ENCODE measurements at regions not wholly inside any gene's neighbourhood (a gene's known extent, or its start where the extent isn't known, plus 50 kb on each side); places are given as distances from the start of the nearest gene placed in this dataset.

- Mint-ChIP-seq H3K4me3 (no peak overlapping the region), H3K9me3 (no peaks in the 10 kb centered on the region), H3K4me1 (ENCODE audit: low read depth) (peaks cover 17% of the 10 kb centered on the region), H3K36me3 (ENCODE audit: low read depth) (no peaks in the 10 kb centered on the region), H3K27me3 (no peaks in the 10 kb centered on the region), H3K27ac (no peak overlapping the region)
These were observed 101.2 kb upstream of the KLF3 start for GRCh38 chr4:38562751-38563198.

DNA sequence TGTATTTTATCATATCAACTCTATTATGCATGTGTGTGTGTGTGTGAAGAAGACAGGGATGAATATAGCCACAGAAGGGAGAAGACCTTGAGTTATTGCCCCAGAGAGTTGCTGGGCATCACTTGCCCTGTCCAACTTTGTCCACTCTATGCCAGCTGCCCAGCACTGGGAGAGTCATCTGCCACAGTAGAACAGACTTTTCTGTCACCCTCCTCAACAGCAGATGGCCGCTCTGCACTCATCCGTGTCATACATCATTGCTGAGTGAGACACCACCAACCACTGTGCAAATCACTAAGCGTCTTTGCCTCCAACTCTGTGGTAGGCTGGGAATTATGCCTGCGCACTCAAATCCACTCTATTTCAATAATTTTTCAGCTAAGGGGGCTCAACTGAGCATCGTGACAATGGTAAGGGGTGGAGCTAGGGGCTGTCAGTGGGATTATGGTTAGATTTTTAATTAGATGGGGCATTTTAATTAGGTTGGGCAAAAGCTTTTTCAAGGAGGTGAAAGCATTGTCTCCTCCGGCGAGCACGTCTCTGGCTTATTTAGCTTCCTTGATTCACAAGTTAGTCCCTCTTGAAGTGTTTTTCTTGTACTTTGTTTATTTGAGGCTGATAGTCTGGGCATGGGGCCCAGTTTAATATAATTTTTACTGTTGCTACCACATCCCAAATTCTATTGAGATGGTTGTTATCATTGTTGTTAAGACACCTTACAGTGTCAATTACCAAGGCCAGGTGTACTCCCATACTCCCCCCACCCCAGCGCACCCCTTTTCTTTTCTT is 100.1 kb upstream of the KLF3 start:
- Mint-ChIP-seq H3K4me3 (no peak overlapping the region), H3K27me3 (no peaks in the 10 kb centered on the region), H3K9me3 (no peaks in the 10 kb centered on the region), H3K36me3 (ENCODE audit: low read depth) (no peaks in the 10 kb centered on the region), H3K4me1 (ENCODE audit: low read depth) (peaks cover 17% of the 10 kb centered on the region), H3K27ac (no peak overlapping the region)

GRCh38 chr4:38565271-38566199 is 98.5 kb upstream of the KLF3 start:
- Mint-ChIP-seq H3K27ac (no peak overlapping the region), H3K36me3 (ENCODE audit: low read depth) (no peaks in the 10 kb centered on the region), H3K9me3 (no peaks in the 10 kb centered on the region)

GRCh38 chr4:38566806-38567398 is 97.1 kb upstream of the KLF3 start:
- no peaks in the 10 kb centered on the region for H3K36me3 Mint-ChIP-seq (ENCODE audit: low read depth)
- H3K27ac Mint-ChIP-seq = no peak overlapping the region
- H3K4me1 Mint-ChIP-seq (ENCODE audit: low read depth) = peaks cover 4% of the 10 kb centered on the region
- no peaks in the 10 kb centered on the region for H3K27me3 Mint-ChIP-seq
- H3K4me3 Mint-ChIP-seq = no peak overlapping the region
- H3K9me3 Mint-ChIP-seq = no peaks in the 10 kb centered on the region

More at GRCh38 chr4:38565271-38566199, 98.5 kb upstream of the KLF3 start:
- H3K4me1 Mint-ChIP-seq (ENCODE audit: low read depth) = peaks cover 17% of the 10 kb centered on the region
- no peak overlapping the region for H3K4me3 Mint-ChIP-seq
- no peaks in the 10 kb centered on the region for H3K27me3 Mint-ChIP-seq

- no peak overlapping the region for H3K4me3 Mint-ChIP-seq
- H3K36me3 Mint-ChIP-seq (ENCODE audit: low read depth) = no peaks in the 10 kb centered on the region
These were observed 96.5 kb upstream of the KLF3 start for GRCh38 chr4:38567457-38567856.

DNA sequence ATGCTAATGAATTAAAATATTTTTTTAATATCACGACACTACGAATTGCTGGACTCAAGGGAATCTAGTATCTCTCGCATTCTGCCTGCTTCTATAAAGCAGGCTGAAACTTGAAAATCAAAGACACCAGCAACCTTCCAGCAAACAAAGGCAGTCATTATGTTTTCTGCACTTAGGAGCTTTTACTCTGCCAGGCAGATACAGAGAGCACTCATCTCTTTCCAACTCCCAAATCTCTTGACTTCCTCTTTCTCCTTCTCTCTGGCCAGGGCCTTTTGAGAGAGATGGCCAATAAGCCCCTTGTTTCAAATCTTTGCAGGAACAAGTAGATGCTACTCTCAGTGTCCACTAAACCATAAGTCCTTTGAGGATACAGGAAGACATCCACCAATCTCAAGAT is 95.2 kb upstream of the KLF3 start:
- H3K27me3 Mint-ChIP-seq = no peaks in the 10 kb centered on the region
- H3K4me1 Mint-ChIP-seq (ENCODE audit: low read depth) = peaks cover 4% of the 10 kb centered on the region
- no peak overlapping the region for H3K4me3 Mint-ChIP-seq
- H3K27ac Mint-ChIP-seq = no peak overlapping the region
- no peaks in the 10 kb centered on the region for H3K36me3 Mint-ChIP-seq (ENCODE audit: low read depth)
- H3K9me3 Mint-ChIP-seq = no peaks in the 10 kb centered on the region

More at GRCh38 chr4:38567457-38567856, 96.5 kb upstream of the KLF3 start:
- no peak overlapping the region for H3K27ac Mint-ChIP-seq
- H3K27me3 Mint-ChIP-seq = no peaks in the 10 kb centered on the region
- no peaks in the 10 kb centered on the region for H3K9me3 Mint-ChIP-seq
- peaks cover 4% of the 10 kb centered on the region for H3K4me1 Mint-ChIP-seq (ENCODE audit: low read depth)

DNA sequence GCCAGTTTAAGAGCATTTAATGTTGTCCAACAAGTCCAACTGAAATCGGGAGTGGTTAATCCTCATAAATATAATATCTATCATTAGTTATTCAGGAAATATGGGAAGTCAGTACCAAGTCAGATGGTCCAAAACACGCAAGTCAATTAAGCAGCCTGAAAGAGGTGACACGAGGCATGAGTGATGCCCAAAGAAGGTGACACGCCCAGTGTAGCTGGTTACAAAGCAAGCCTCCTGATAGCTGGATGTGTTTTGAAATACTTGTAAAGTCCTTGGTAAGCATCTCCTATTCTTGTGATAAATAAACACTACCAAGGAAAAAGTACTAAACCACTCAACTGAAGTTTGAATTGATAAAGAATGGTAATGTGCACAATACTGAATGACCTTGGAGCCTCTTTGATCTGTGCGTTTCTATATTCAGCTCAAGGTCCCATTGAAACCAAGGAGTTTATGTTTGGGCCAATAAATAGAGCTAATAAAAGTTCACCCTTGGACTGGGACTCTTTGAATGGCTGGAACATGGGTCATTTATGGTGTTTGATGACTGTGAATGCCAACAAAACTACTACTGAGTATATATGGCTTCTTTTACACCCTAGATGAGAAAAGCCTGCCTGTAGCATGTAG is 93.2 kb upstream of the KLF3 start:
- Mint-ChIP-seq H3K27me3 (no peaks in the 10 kb centered on the region), H3K36me3 (ENCODE audit: low read depth) (no peaks in the 10 kb centered on the region), H3K27ac (no peak overlapping the region), H3K4me3 (no peak overlapping the region), H3K4me1 (ENCODE audit: low read depth) (peaks cover 4% of the 10 kb centered on the region), H3K9me3 (no peaks in the 10 kb centered on the region)

DNA sequence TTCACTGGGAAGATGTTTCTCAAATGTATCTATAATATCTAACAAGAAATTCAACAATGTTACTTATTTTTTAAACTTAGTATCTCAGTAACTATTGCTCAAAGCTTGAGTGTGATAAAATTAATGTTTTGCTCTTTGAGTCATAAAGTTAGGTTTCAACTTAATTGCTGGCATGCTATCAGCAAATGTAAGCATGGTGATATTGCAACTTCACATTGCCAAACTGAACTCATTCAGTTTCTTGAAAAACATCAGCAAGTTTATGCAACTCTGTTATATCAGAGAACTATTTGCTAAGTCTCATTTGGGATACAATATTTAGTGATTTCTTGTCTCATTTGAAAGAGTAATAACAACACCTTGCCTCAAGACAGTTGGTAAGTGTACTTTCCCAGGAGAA is 91.2 kb upstream of the KLF3 start:
- Mint-ChIP-seq H3K27me3 (no peaks in the 10 kb centered on the region), H3K36me3 (ENCODE audit: low read depth) (no peaks in the 10 kb centered on the region), H3K4me3 (no peak overlapping the region), H3K4me1 (ENCODE audit: low read depth) (no peaks in the 10 kb centered on the region), H3K9me3 (no peaks in the 10 kb centered on the region), H3K27ac (no peak overlapping the region)

GRCh38 chr4:38574559-38575333 is 89.3 kb upstream of the KLF3 start:
- H3K27ac Mint-ChIP-seq = no peak overlapping the region
- H3K4me1 Mint-ChIP-seq (ENCODE audit: low read depth) = no peaks in the 10 kb centered on the region
- no peak overlapping the region for H3K4me3 Mint-ChIP-seq
- H3K36me3 Mint-ChIP-seq (ENCODE audit: low read depth) = no peaks in the 10 kb centered on the region
- H3K27me3 Mint-ChIP-seq = no peaks in the 10 kb centered on the region
- no peaks in the 10 kb centered on the region for H3K9me3 Mint-ChIP-seq

DNA sequence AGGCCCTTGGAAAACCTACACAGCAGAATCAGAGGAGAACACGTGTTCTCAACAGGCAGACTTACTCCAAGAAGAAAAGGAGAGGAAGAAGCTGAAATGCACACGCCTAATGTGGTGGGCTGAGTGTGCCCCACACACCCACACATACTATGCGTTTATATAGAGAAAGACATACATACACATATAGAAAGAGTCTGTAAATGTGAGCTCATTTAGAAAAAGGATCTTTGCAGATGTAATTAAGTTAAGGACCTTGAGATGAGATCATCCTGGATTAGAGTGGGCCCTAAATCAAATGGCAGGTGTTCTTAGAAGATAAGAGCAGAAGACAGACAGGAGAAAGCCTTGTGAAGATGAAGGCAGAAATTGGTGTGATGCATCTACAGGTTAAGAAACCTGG is 87.2 kb upstream of the KLF3 start:
- no peaks in the 10 kb centered on the region for H3K9me3 Mint-ChIP-seq
- H3K27ac Mint-ChIP-seq = no peak overlapping the region
- H3K36me3 Mint-ChIP-seq (ENCODE audit: low read depth) = no peaks in the 10 kb centered on the region
- H3K27me3 Mint-ChIP-seq = no peaks in the 10 kb centered on the region
- H3K4me3 Mint-ChIP-seq = no peak overlapping the region
- H3K4me1 Mint-ChIP-seq (ENCODE audit: low read depth) = no peaks in the 10 kb centered on the region

- no peak overlapping the region for H3K4me3 Mint-ChIP-seq
- H3K27ac Mint-ChIP-seq = no peak overlapping the region
- H3K9me3 Mint-ChIP-seq = no peaks in the 10 kb centered on the region
- H3K27me3 Mint-ChIP-seq = no peaks in the 10 kb centered on the region
- peaks cover 4% of the 10 kb centered on the region for H3K4me1 Mint-ChIP-seq (ENCODE audit: low read depth)
- H3K36me3 Mint-ChIP-seq (ENCODE audit: low read depth) = no peaks in the 10 kb centered on the region
These were observed 86.5 kb upstream of the KLF3 start for GRCh38 chr4:38577462-38577861.

- Mint-ChIP-seq H3K4me1 (ENCODE audit: low read depth) (peaks cover 17% of the 10 kb centered on the region), H3K27ac (no peak overlapping the region), H3K36me3 (ENCODE audit: low read depth) (no peaks in the 10 kb centered on the region), H3K27me3 (peaks cover 3% of the 10 kb centered on the region), H3K4me3 (no peak overlapping the region), H3K9me3 (peaks cover 3% of the 10 kb centered on the region)
These were observed 82.4 kb upstream of the KLF3 start for GRCh38 chr4:38581426-38582106.

DNA sequence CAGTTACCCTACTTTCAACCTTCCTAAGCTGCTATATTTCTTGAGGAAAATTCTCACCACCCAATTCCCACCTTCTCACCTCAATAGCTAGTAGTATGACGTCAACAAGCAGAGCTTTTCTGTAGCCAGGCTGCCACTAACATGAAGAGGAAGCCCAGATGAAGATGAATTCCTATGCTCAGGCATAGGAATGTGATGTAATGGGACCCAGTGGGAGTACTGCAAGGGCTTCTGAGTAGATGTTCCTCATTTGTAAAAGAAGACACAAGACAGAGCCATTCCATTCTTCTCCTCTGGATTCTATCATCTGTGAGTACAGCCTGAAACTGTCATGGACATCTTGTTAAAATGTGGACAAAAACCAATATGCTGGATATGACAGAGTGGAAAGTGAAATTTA is 81.6 kb upstream of the KLF3 start:
- H3K27ac Mint-ChIP-seq = no peak overlapping the region
- no peaks in the 10 kb centered on the region for H3K36me3 Mint-ChIP-seq (ENCODE audit: low read depth)
- no peak overlapping the region for H3K4me3 Mint-ChIP-seq
- peaks cover 3% of the 10 kb centered on the region for H3K27me3 Mint-ChIP-seq
- H3K9me3 Mint-ChIP-seq = peaks cover 3% of the 10 kb centered on the region
- H3K4me1 Mint-ChIP-seq (ENCODE audit: low read depth) = peaks cover 17% of the 10 kb centered on the region
